Neuron (in vitro differentiated cells): ENCODE measurements at regions not wholly inside any gene's neighbourhood (a gene's known extent, or its start where the extent isn't known, plus 50 kb on each side); places are given as distances from the start of the nearest gene placed in this dataset.

ENCODE experiments used
- H2AFZ ChIP-seq: one replicate; pipeline ENCODE4 v1.6.1; 2013; ENCODE audit warnings: low read depth, mild to moderate bottlenecking, inconsistent platforms, low read length, moderate library complexity
- H3K27me3 ChIP-seq: one replicate; pipeline ENCODE4 v1.6.1; 2013; ENCODE audit warnings: low read length; ENCODE audit not compliant: insufficient read depth
- H3K36me3 ChIP-seq: one replicate; pipeline ENCODE4 v1.6.1; 2013; ENCODE audit warnings: low read length; ENCODE audit not compliant: insufficient read depth
- H3K4me1 ChIP-seq: one replicate; pipeline ENCODE4 v1.6.1; 2013; ENCODE audit warnings: low read length; ENCODE audit not compliant: insufficient read depth
- H3K4me3 ChIP-seq: 2 replicates; pipeline ENCODE4 v1.5.1; 2013; ENCODE audit warnings: mild to moderate bottlenecking, low read length, moderate library complexity
- H3K9me3 ChIP-seq: one replicate; pipeline ENCODE4 v1.6.1; 2013; ENCODE audit warnings: low read length

DNA sequence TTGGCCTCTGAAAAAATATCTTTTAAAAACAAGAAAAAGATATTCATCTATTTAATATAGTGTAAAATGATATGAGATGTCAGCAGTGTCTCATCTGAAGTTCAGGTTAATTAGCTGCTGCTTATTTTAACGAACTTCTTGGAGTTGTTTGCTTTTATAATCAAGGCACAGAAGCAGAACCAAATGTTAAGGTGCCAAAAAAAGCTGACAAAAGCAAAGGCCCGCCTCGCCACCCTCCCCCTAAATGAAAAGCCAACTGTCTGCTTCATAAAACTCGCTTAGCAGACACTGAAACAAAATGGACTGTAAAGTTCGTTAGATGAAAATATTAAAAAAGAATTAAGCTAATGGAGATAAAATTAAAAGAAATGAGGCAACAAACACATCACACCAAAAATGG, 562.6 kb downstream of the ZEB2 start:
- no peak overlapping the region for H2AFZ ChIP-seq

GRCh38 chr2:143955401-143956065, 564.4 kb downstream of the ZEB2 start:
- H3K9me3 ChIP-seq: no peaks in the 10 kb centered on the region
- peaks cover 5% of the 10 kb centered on the region for H3K4me1 ChIP-seq
- no peaks in the 10 kb centered on the region for H3K36me3 ChIP-seq
- no peak overlapping the region for H2AFZ ChIP-seq
- no peak overlapping the region for H3K4me3 ChIP-seq
- H3K27me3 ChIP-seq: no peaks in the 10 kb centered on the region

More for the DNA sequence above, 562.6 kb downstream of the ZEB2 start:
- H3K9me3 ChIP-seq: no peaks in the 10 kb centered on the region
- H3K4me3 ChIP-seq: no peak overlapping the region
- H3K36me3 ChIP-seq: no peaks in the 10 kb centered on the region
- no peaks in the 10 kb centered on the region for H3K27me3 ChIP-seq
- H3K4me1 ChIP-seq: peaks cover 5% of the 10 kb centered on the region

DNA sequence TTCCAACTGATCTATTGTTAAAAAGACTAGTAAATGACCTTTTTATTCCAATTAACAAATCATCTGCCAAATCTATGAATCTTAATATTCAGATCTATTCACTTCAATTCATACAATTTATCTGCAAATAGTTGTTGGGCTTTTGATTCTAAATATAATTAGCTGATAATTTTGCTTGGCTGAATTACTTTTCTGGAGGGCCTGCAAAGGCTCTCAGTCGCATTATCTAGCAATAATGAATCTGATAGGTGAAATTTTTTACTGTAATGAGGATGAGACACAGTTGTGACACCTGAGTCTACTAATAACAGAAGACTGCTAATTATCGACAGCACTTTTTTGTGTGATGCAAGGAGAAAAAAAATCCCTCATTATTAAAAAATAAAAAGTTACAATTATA, 565.1 kb downstream of the ZEB2 start:
- peaks cover 5% of the 10 kb centered on the region for H3K4me1 ChIP-seq
- H3K4me3 ChIP-seq: no peak overlapping the region
- H2AFZ ChIP-seq: no peak overlapping the region
- no peaks in the 10 kb centered on the region for H3K36me3 ChIP-seq
- no peaks in the 10 kb centered on the region for H3K27me3 ChIP-seq
- no peaks in the 10 kb centered on the region for H3K9me3 ChIP-seq

DNA sequence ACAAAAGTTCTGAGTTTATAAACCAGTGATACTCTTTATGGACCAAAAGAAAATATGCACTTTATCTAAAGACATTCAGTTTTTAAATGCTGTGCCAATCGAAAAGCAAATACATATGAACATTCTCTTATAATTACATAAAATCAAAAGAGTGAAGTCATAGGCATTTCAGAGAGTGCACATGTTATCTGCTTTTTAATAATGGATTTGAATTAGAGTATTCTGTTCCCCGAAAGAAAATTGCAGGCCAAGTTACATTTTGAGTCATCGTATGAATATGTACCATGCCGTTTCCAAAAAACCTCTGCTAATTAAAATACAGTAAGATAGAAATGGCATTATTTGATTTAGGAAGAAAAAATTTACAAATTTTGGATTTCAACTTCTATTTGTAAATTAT, 565.7 kb downstream of the ZEB2 start:
- Histone ChIP-seq H3K27me3 (no peaks in the 10 kb centered on the region), H3K9me3 (no peaks in the 10 kb centered on the region), H3K36me3 (no peaks in the 10 kb centered on the region), H3K4me1 (peaks cover 5% of the 10 kb centered on the region), H3K4me3 (no peak overlapping the region), H2AFZ (no peak overlapping the region)

GRCh38 chr2:143953451-143954030, 566.4 kb downstream of the ZEB2 start:
- H3K36me3 ChIP-seq: no peaks in the 10 kb centered on the region
- H3K27me3 ChIP-seq: no peaks in the 10 kb centered on the region
- no peaks in the 10 kb centered on the region for H3K9me3 ChIP-seq
- H3K4me3 ChIP-seq: no peak overlapping the region
- H2AFZ ChIP-seq: no peak overlapping the region
- H3K4me1 ChIP-seq: peaks cover 5% of the 10 kb centered on the region

DNA sequence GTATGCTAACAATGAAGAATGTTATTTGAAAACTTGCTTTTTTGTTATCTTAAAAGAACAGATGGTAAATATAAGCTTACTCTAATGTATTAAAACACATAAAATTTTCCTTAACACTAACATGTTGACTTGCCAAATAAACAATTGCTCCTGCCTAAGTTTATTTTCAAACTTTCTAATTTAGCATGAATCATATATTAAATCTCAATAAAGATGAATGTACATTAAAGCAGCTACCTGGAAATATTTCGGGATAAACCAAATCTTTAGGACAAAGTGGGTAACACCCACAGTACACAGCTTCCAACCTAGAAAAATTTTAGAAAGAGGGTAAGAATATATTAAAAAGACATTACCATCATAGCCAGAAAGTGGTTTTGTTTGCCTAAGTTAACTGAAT, 567.4 kb downstream of the ZEB2 start:
- no peak overlapping the region for H2AFZ ChIP-seq
- H3K9me3 ChIP-seq: no peaks in the 10 kb centered on the region
- no peak overlapping the region for H3K4me3 ChIP-seq
- no peaks in the 10 kb centered on the region for H3K27me3 ChIP-seq
- no peaks in the 10 kb centered on the region for H3K36me3 ChIP-seq
- peaks cover 5% of the 10 kb centered on the region for H3K4me1 ChIP-seq

DNA sequence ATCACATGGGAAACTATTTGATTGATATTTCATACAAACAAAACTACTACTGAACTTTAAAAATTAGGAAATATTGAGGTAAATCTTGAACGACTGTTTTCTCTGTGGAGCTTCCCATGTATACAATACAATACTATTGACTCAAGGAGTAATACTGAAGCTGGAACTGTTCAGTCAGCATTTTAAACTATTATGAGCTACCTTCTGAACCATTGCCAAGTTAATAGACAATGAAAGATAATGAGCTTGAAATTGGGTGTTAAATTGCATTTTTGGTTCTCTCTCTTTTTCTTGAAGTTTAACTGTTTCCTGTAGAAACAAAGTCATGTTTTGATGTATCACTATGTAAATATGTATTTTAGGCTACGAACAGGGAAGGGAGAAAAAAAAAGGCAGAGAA, 569.2 kb downstream of the ZEB2 start:
- H3K9me3 ChIP-seq: no peaks in the 10 kb centered on the region
- H3K4me1 ChIP-seq: peaks cover 3% of the 10 kb centered on the region
- H3K4me3 ChIP-seq: no peak overlapping the region
- H3K27me3 ChIP-seq: no peaks in the 10 kb centered on the region
- peaks cover 7% of the 10 kb centered on the region for H3K36me3 ChIP-seq
- H2AFZ ChIP-seq: no peak overlapping the region

DNA sequence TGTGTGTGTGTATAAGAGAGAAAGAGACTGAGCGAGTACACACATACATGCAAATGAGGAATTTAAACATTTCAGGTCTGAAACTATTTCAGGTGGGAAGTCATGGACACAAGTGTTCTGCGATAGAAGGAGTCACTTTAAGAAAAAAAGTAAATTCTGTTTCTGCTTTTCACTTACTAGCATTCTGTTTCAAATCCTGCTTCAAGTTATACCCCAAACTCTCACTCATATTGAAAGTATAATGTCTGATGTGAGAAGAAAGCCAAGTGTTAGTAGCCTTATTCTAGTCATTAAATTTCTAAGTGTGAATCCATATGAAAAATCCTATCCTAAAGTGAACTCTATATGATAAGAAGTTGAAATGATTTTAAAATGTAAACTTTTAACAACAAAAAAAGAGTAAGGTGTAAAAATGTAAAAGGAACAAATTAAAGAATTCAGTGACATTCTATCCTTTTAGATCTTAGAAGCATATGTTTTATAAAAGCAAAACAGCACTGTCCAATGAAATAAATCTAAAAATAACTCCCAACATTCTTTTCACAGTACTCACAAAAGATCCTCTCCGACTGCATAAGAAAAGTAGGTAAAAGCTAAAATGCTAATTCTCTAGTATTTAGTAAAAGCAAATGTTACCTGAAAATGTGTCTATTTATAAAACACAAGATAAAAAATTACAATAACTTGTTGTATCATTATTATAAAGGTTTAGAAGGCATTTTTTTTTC, 570.6 kb downstream of the ZEB2 start:
- Histone ChIP-seq H3K9me3 (no peaks in the 10 kb centered on the region), H3K4me1 (no peaks in the 10 kb centered on the region), H3K36me3 (peaks cover 7% of the 10 kb centered on the region), H2AFZ (no peak overlapping the region), H3K27me3 (no peaks in the 10 kb centered on the region), H3K4me3 (no peak overlapping the region)

GRCh38 chr2:143948710-143949109, 571.2 kb downstream of the ZEB2 start:
- H3K36me3 ChIP-seq: peaks cover 7% of the 10 kb centered on the region
- no peaks in the 10 kb centered on the region for H3K9me3 ChIP-seq
- no peak overlapping the region for H2AFZ ChIP-seq
- no peaks in the 10 kb centered on the region for H3K27me3 ChIP-seq
- no peaks in the 10 kb centered on the region for H3K4me1 ChIP-seq
- no peak overlapping the region for H3K4me3 ChIP-seq

DNA sequence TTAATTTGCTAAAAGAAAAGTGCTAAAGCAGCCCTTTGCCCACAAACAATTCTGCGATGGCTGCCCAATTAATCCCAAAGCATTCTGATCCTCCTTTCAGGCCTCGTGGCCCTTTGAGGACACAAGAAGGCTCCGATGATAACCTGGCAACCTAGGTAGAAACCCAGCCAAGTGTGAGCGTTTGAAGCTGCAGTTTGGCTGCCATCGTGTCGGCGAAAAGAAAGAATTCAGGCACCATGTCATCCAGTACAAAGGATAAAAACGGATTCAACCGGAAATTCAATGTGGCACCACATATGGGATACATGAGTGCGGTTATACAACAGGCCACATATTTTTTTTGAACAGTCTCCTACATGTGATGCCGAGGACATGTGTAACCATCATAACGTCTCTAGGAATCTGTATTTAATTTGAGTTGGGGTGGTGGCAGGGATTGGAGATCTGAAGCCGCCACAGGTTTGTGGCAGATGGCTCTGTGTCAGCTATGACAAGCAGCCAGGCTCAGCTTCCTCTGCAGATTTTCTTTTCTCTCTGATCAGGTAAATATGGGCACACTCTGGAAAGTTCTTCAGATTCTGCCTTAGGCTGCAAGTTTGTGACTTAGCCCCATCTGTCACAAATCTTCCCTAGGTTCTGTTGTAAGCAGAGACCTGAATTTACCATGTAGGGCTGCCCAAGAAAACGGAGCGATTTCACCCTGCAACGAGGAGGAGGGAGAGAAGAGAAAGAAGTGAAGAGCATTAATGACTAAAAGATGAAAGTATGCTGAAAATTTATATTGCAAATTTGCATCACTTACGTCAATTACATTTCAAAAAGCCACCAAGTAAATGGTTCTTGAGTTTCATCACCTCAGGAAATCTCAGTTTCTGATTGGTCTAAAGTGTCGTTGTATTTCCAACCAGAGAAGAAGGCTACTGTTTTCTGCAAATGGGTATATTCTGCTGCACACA, 573.2 kb downstream of the ZEB2 start:
- Histone ChIP-seq H3K4me3 (no peak overlapping the region), H3K4me1 (no peaks in the 10 kb centered on the region), H3K9me3 (no peaks in the 10 kb centered on the region), H3K36me3 (peaks cover 7% of the 10 kb centered on the region), H2AFZ (no peak overlapping the region), H3K27me3 (no peaks in the 10 kb centered on the region)

DNA sequence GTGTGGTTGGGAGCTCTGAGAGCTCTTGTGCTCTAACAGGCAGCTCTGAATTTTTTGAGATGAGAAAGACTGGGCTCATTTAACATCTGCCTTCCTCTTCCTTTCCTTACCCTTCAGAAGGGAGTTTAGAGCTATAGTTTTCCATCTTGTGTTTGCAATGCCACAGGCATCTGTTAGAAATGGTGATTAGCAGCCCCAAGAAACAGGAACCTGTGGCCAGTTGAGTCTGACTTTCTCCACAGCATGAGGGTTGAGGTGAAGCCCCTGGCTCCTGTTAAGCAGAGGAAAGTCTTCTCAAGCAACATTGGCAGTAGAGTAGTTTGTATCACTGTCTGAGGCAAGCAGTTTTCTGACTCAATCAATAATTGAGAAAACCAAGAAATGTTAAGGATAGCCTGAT, 577.4 kb downstream of the ZEB2 start:
- Histone ChIP-seq H2AFZ (no peak overlapping the region), H3K4me1 (peaks cover 5% of the 10 kb centered on the region), H3K4me3 (no peak overlapping the region), H3K27me3 (no peaks in the 10 kb centered on the region), H3K9me3 (no peaks in the 10 kb centered on the region), H3K36me3 (peaks cover 7% of the 10 kb centered on the region)

- Histone ChIP-seq H3K4me3 (no peak overlapping the region), H3K4me1 (peaks cover 6% of the 10 kb centered on the region), H3K27me3 (peaks cover 6% of the 10 kb centered on the region), H2AFZ (no peak overlapping the region), H3K9me3 (no peaks in the 10 kb centered on the region), H3K36me3 (no peaks in the 10 kb centered on the region)
Measured at GRCh38 chr2:143940720-143941119, 579.2 kb downstream of the ZEB2 start.
